H9 (cell line): ENCODE measurements at regions not wholly inside any gene's neighbourhood (a gene's known extent, or its start where the extent isn't known, plus 50 kb on each side); places are given as distances from the start of the nearest gene placed in this dataset.
A peak's percentile ranks its signal among the peaks of the same experiment; 100 is the strongest.

Experiments
- DNase-seq: peaks from one replicate; pipeline ENCODE4 v3.0.0-alpha.2; 2017
- H2AFZ ChIP-seq: one replicate; pipeline ENCODE4 v1.6.1; 2013; ENCODE audit warnings: mild to moderate bottlenecking, low read length, control low read depth, moderate library complexity
- H2AK5ac ChIP-seq: 2 replicates; pipeline ENCODE4 v1.6.1; 2013; ENCODE audit warnings: low read length, control low read depth, mixed read lengths; ENCODE audit not compliant: insufficient read length
- H2BK120ac ChIP-seq: one replicate; pipeline ENCODE4 v1.6.1; 2013; ENCODE audit warnings: low read depth, mild to moderate bottlenecking, low read length, control low read depth, inconsistent platforms; ENCODE audit not compliant: poor library complexity, severe bottlenecking
- H2BK12ac ChIP-seq: 2 replicates; pipeline ENCODE4 v1.6.1; 2013; ENCODE audit warnings: low read length, control low read depth, mixed read lengths, low read depth; ENCODE audit not compliant: insufficient read length
- H2BK15ac ChIP-seq: 2 replicates; pipeline ENCODE4 v1.6.1; 2013; ENCODE audit warnings: low read depth, low read length, control low read depth
- H2BK20ac ChIP-seq: one replicate; pipeline ENCODE4 v1.6.1; 2013; ENCODE audit warnings: low read depth, mild to moderate bottlenecking, low read length, control low read depth, inconsistent platforms; ENCODE audit not compliant: poor library complexity, severe bottlenecking
- H2BK5ac ChIP-seq: 2 replicates; pipeline ENCODE4 v1.6.1; 2013; ENCODE audit warnings: low read length, control low read depth, mixed read lengths; ENCODE audit not compliant: insufficient read length
- H3K14ac ChIP-seq: 2 replicates; pipeline ENCODE4 v1.6.1; 2013; ENCODE audit warnings: low read length, control low read depth; ENCODE audit not compliant: insufficient read depth
- H3K18ac ChIP-seq: 2 replicates; pipeline ENCODE4 v1.6.1; 2013; ENCODE audit warnings: low read depth, mild to moderate bottlenecking, mixed read lengths, low read length, control low read depth; ENCODE audit not compliant: insufficient read length
- H3K23ac ChIP-seq: 2 replicates; pipeline ENCODE4 v1.6.1; 2013; ENCODE audit warnings: low read length, control low read depth, mixed read lengths, low read depth; ENCODE audit not compliant: insufficient read length
- H3K23me2 ChIP-seq: 2 replicates; pipeline ENCODE4 v1.6.1; 2013; ENCODE audit warnings: low read depth, mild to moderate bottlenecking, mixed read lengths, low read length, control low read depth; ENCODE audit not compliant: insufficient read length, poor library complexity, severe bottlenecking
- H3K27ac ChIP-seq: 2 replicates; pipeline ENCODE4 v1.5.1; 2013; ENCODE audit warnings: low read length, control low read depth, mixed read lengths, low read depth; ENCODE audit not compliant: insufficient read length
- H3K27me3 ChIP-seq: 2 replicates; pipeline ENCODE4 v1.6.1; 2013; ENCODE audit warnings: low read length, control low read depth, inconsistent platforms; ENCODE audit not compliant: insufficient read depth
- H3K4ac ChIP-seq: 2 replicates; pipeline ENCODE4 v1.6.1; 2013; ENCODE audit warnings: low read depth, mild to moderate bottlenecking, control low read depth, inconsistent platforms, low read length, moderate library complexity
- H3K4me1 ChIP-seq: 2 replicates; pipeline ENCODE4 v1.6.1; 2013; ENCODE audit warnings: low read length, control low read depth, inconsistent platforms; ENCODE audit not compliant: insufficient read depth
- H3K4me2 ChIP-seq: 2 replicates; pipeline ENCODE4 v1.6.1; 2013; ENCODE audit warnings: low read length, control low read depth, mixed read lengths; ENCODE audit not compliant: insufficient read length, insufficient read depth
- H3K56ac ChIP-seq: 2 replicates; pipeline ENCODE4 v1.6.1; 2013; ENCODE audit warnings: low read depth, mild to moderate bottlenecking, mixed read lengths, low read length, control low read depth; ENCODE audit not compliant: insufficient read length
- H3K79me1 ChIP-seq: 2 replicates; pipeline ENCODE4 v1.6.1; 2013; ENCODE audit warnings: low read depth, mild to moderate bottlenecking, moderate library complexity, low read length, control low read depth, inconsistent platforms; ENCODE audit not compliant: insufficient read depth, poor library complexity, severe bottlenecking
- H3K79me2 ChIP-seq: 2 replicates; pipeline ENCODE4 v1.6.1; 2013; ENCODE audit warnings: low read length, control low read depth, inconsistent platforms; ENCODE audit not compliant: insufficient read depth
- H3K9ac ChIP-seq: 2 replicates; pipeline ENCODE4 v1.6.1; 2013; ENCODE audit warnings: low read length, control low read depth, mixed read lengths; ENCODE audit not compliant: insufficient read length; ENCODE audit errors: extremely low read depth
- H3K9me3 ChIP-seq: one replicate; pipeline ENCODE4 v1.6.1; 2013; ENCODE audit warnings: low read depth, low read length, inconsistent platforms; ENCODE audit not compliant: control insufficient read depth
- H3T11ph ChIP-seq: one replicate; pipeline ENCODE4 v1.6.1; 2013; ENCODE audit warnings: mild to moderate bottlenecking, low read length, control low read depth, inconsistent platforms
- H4K20me1 ChIP-seq: one replicate; pipeline ENCODE4 v1.6.1; 2013; ENCODE audit not compliant: control insufficient read depth, insufficient read length, insufficient read depth
- H4K5ac ChIP-seq: 2 replicates; pipeline ENCODE4 v1.6.1; 2013; ENCODE audit warnings: low read depth, mild to moderate bottlenecking, mixed read lengths, low read length, control low read depth; ENCODE audit not compliant: insufficient read length
- H4K8ac ChIP-seq: replicated peaks from 2 replicates; pipeline ENCODE4 v1.6.1; 2013; ENCODE audit warnings: low read length, control low read depth, mixed read lengths, low read depth; ENCODE audit not compliant: insufficient read length
- H4K91ac ChIP-seq: 2 replicates; pipeline ENCODE4 v1.6.1; 2013; ENCODE audit warnings: low read depth, mild to moderate bottlenecking, moderate library complexity, mixed read lengths, low read length, control low read depth; ENCODE audit not compliant: insufficient read length
- H3K27ac Mint-ChIP-seq, 3 experiments: 2 replicates in 2 of 3; 3 replicates in 1 of 3; pipeline ENCODE4 v1.8.0; 2020 to 2021; ENCODE audit warnings: mixed read lengths in 3 of 3, mild to moderate bottlenecking in 1 of 3, moderate library complexity in 1 of 3
- H3K27me3 Mint-ChIP-seq: 2 replicates; pipeline ENCODE4 v1.8.0; 2021; ENCODE audit warnings: low read depth, mild to moderate bottlenecking, moderate library complexity, mixed read lengths
- H3K36me3 Mint-ChIP-seq, 3 experiments: 2 replicates in 2 of 3; 3 replicates in 1 of 3; pipeline ENCODE4 v1.8.0; 2020 to 2021; ENCODE audit warnings: low read depth in 3 of 3, mixed read lengths in 3 of 3; ENCODE audit not compliant: insufficient read depth in 1 of 3
- H3K4me1 Mint-ChIP-seq, 2 experiments: 2 replicates each; pipeline ENCODE4 v1.8.0; 2020; ENCODE audit warnings: mixed read lengths in 2 of 2
- H3K4me3 Mint-ChIP-seq, 2 experiments: 2 replicates in 1 of 2; 3 replicates in 1 of 2; pipeline ENCODE4 v1.8.0; 2020 to 2021; ENCODE audit warnings: mild to moderate bottlenecking in 2 of 2, mixed read lengths in 2 of 2, moderate library complexity in 1 of 2
- H3K9me3 Mint-ChIP-seq, 2 experiments: 2 replicates in 1 of 2; 3 replicates in 1 of 2; pipeline ENCODE4 v1.8.0; 2020; ENCODE audit warnings: mild to moderate bottlenecking in 2 of 2, mixed read lengths in 2 of 2, moderate library complexity in 1 of 2
- CTCF ChIP-seq: fragments of 200-600 bp; sonication (generic); conservative IDR thresholded peaks from 3 replicates; pipeline ENCODE4 v1.8.0; 2021; ENCODE audit warnings: antibody characterized with exemption, mild to moderate bottlenecking
- WGBS: extraction: QIAGEN DNeasy Blood & Tissue Kit; methylation state at CpG from one replicate; pipeline ENCODE4 v1.1.7; 2013; ENCODE audit warnings: missing lambda C conversion rate, low lambda C conversion rate, mixed read lengths; ENCODE audit not compliant: insufficient read length; ENCODE audit errors: extremely low coverage; 5-methylcytosine and 5-hydroxymethylcytosine counted together

GRCh38 chr9:12965303-12965702, 190.5 kb downstream of the LURAP1L start:
- Histone ChIP-seq H3K4me1 (no peaks in the 10 kb centered on the region), H3T11ph (no peak overlapping the region), H2BK20ac (no peak overlapping the region), H2BK12ac (no peak overlapping the region), H3K18ac (no peak overlapping the region), H2AFZ (no peak overlapping the region), H3K4me2 (no peak overlapping the region), H3K9ac (no peak overlapping the region), H4K8ac (no peak overlapping the region), H3K4ac (no peak overlapping the region), H2BK120ac (no peak overlapping the region), H3K14ac (no peak overlapping the region), H2BK5ac (no peak overlapping the region), H2AK5ac (no peak overlapping the region), H3K9me3 (no peaks in the 10 kb centered on the region), H3K27me3 (no peaks in the 10 kb centered on the region), H3K79me2 (no peaks in the 10 kb centered on the region), H3K23ac (no peak overlapping the region), H4K91ac (no peak overlapping the region), H2BK15ac (no peak overlapping the region), H4K5ac (no peak overlapping the region), H3K56ac (no peak overlapping the region), H3K79me1 (no peaks in the 10 kb centered on the region), H4K20me1 (no peaks in the 10 kb centered on the region), H3K27ac (no peak overlapping the region), H3K23me2 (no peaks in the 10 kb centered on the region)
- no peak for TF ChIP-seq CTCF
- peaks cover 4 to 9% of the 10 kb centered on the region in 2 experiments; a peak in 2 of 4 replicates for H3K4me1 Mint-ChIP-seq
- H3K27me3 Mint-ChIP-seq, result no peaks in the 10 kb centered on the region
- no peak for DNase-seq
- no peaks in the 10 kb centered on the region; a peak in 1 of 7 replicates for H3K36me3 Mint-ChIP-seq
- no CpG with 5 or more reads among the region's 1 CpG for WGBS
- H3K9me3 Mint-ChIP-seq, result no peaks in the 10 kb centered on the region
- H3K27ac Mint-ChIP-seq, result peak overlapping the region in 1 of 3 experiments; percentile 86; a peak in 1 of 7 replicates
- no peak overlapping the region for H3K4me3 Mint-ChIP-seq
